HuH-7 (cell line): ENCODE measurements at regions not wholly inside any gene's neighbourhood (a gene's known extent, or its start where the extent isn't known, plus 50 kb on each side); places are given as distances from the start of the nearest gene placed in this dataset.
"Not testable (repeated sequence)": the region's sequence is repeated elsewhere in the genome, so short reads cannot be mapped to it uniquely, and the experiment has no call there.

ENCODE experiments used
- DNase-seq: peaks from one replicate; pipeline ENCODE4 v3.0.0; 2011; ENCODE audit warnings: low spot score

GRCh38 chr14:25699981-25700380 is 650.0 kb upstream of the STXBP6 start:
- DNase-seq = no peak

- DNase-seq = no peak
These were observed 648.2 kb upstream of the STXBP6 start for GRCh38 chr14:25698111-25698510.

GRCh38 chr14:25696176-25696575 is 646.2 kb upstream of the STXBP6 start:
- DNase-seq = no peak

- DNase-seq = no peak
These were observed 635.1 kb upstream of the STXBP6 start for GRCh38 chr14:25685004-25685403.

DNA sequence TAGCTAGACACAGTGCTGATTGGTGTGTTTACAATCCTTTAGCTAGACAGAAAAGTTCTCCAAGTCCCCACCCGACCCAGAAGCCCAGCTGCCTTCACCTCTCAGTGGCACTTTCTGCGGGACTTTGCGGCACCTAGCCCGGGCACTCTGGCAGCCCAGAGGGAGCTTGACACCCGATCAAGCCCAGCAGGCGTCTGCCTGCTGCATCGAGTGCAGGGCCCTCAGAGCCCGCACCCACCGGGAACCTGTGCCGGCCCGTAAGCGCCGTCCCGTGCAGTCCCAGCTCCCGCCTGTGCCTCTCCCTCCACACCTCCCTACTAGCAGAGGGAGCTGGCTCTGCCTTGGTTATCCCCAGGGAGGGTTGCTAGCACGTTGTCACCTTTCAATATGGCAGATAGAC is 631.0 kb upstream of the STXBP6 start:
- no peak for DNase-seq

DNA sequence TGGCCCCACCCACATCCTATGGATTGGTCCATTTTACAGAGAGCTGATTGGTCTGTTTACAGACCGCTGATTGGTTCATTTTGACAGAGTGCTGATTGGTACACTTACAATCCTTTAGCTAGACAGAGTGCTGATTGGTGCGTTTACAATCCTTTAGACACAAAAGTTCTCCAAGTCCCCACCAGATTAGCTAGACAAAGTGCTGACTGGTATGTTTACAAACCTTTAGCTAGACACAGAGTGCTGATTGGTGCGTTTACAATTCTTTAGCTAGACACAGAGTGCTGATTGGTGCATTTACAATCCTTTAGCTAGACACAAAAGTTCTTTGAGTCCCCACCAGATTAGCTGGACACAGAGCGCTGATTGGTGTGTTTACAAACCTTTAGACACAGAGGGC is 630.6 kb upstream of the STXBP6 start:
- DNase-seq = not testable (repeated sequence)

- no peak for DNase-seq
These were observed 627.2 kb upstream of the STXBP6 start for GRCh38 chr14:25677111-25677510.

DNA sequence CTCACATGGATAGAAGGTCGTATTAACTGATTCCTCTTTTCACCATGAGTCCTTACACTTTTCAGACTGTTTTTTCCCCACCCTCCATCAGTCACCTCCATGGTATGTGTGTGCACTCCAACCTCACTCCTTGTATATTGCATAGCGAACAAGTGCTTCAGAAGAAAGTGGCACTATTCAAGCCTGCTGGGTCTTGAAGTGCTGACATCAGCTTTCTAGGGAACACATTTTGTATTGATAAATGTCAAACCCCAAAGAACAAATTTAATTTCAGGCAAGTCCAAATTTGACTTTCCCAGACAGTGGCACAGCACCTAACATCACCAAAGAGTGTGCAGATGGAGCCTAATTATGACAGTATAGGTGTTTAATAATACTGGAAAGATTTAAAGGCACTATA is 617.4 kb upstream of the STXBP6 start:
- no peak for DNase-seq

DNA sequence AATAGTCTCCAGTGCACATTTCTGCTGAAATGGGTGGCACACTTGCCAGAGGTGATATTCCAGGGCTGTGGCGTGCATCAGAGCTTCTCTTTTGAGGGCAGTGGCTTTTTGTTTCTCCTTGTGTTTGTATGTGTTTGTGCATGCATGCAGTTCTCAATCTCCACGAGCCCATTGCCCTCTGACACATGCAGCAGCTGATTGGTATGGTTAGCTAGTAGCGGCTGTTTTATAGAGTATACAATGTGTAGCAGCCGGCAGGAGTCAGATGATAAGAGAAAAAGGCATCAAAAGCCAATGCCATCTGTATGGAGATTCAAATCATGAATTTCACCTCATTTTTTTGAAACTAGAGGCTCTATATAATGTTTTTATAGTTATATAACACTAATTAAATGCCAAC is 616.9 kb upstream of the STXBP6 start:
- DNase-seq = no peak

GRCh38 chr14:25658988-25659387 is 609.0 kb upstream of the STXBP6 start:
- DNase-seq = no peak

DNA sequence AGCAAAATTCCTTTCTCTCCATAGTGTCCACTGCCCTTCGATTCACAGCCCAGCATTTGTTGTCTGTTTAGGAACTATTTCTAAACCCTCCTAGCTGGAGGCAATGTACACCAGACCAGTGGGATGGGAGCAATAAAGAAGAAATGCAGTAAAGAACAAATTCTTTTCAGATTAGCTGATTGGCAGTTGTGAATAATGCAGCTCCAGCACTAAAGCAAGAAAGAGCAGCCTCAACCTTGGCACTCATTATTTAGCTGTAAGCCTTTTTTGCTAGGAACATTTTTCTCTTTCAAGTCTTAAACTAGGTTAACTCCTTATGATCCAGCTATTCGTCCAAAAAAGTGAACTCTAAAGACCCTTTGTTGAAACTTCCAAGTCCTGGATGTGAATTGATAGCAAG is 580.5 kb upstream of the STXBP6 start:
- no peak for DNase-seq

DNA sequence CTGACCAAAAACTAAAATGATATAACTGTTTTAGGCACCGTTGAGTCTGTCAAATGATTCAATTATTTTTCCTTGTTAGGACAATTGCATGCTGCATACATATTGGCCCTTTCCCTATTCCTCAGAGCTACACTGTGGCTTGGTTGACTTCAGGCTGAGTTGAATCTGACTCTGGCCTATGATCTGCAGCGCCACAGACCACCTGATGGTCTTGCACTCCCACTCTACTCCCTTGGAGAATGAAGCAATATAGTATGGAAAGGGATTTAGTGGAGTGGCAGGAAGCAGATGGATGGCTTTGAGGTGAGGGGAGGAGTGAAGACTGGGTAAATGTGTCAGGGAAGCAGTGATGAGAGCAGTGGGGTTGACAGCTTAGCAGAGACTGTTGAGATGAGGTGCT is 579.0 kb upstream of the STXBP6 start:
- DNase-seq = no peak

GRCh38 chr14:25628390-25628789 is 578.4 kb upstream of the STXBP6 start:
- DNase-seq = no peak

DNA sequence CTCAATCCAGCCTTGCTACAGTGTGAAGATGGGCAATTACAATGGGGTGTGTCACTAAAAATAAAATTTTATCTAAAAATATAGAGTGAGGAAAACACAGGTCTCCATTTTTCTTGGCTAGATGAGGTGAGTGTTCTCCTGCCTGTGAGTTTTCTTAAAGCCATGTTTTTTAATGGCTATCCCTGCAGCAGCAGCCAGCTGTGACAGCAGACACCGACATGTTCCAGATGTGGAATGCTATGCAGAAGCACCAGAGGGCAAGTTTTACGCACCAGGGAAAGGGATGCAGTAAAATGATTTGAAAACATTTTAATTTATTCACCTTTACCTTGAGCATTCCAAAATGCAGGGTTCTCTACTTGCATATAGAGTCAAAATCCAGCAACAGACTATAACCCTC is 577.0 kb upstream of the STXBP6 start:
- no peak for DNase-seq

DNA sequence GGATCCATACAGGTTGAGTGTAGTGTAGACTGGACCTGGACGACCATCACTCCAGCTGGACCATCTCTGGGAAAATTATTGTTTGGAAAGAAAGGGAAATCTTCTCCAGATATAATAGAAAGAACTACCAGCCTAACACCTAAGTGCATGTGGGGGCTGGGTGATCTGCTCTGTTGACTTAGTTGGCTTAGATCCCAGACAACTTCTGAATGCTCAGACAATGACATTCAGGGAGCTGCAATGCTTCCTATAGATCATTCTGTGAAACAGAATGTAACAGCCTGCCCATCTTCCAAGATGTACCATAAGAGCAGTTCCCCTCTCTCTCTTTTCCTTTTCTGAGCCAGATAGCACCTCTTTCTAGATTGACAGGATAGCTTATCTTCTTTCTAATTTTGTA is 572.8 kb upstream of the STXBP6 start:
- no peak for DNase-seq

- DNase-seq = no peak
These were observed 570.6 kb upstream of the STXBP6 start for GRCh38 chr14:25620515-25620914.

GRCh38 chr14:25615174-25615573 is 565.2 kb upstream of the STXBP6 start:
- no peak for DNase-seq

- DNase-seq = no peak
These were observed 557.2 kb upstream of the STXBP6 start for GRCh38 chr14:25607192-25607591.

DNA sequence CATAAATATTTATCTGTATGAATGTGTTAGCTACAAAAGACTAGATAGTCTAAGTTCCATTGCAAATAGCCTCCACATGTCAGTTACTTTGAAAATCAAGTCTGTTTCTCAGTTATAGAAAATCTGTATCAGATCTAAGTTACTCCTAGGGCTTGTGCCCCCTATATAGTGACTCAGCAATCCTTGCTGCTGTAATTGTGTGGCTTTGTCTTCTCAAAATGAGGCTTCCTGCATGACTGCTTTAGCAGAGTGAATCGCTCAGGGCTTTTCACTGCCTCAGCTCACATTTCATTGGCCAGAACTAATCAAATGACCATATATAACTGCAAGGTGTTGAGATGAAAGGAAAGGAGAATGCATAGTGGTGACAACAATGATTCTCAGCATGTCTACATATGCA is 552.2 kb upstream of the STXBP6 start:
- DNase-seq = no peak

DNA sequence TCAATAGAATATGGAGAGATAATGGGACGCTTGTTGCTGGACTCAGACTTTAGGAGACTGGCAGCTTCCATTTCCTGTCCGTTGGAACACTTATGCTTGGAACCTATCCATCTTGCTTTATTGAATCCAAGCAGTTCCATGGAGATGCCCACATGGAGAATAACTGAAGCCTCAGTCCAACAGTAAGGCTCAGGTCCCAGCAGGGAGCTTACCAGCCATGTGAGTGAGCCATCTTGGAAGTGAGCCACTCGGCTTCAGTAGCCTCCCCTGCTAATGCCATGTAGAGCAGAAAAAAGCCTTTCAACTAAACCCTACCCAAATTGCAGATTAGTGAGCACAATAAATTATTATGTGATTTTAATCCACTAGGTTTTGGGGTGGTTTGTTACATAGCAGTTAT is 538.8 kb upstream of the STXBP6 start:
- no peak for DNase-seq

- no peak for DNase-seq
These were observed 524.8 kb upstream of the STXBP6 start for GRCh38 chr14:25574628-25575325.

GRCh38 chr14:25570483-25570882 is 520.5 kb upstream of the STXBP6 start:
- no peak for DNase-seq

DNA sequence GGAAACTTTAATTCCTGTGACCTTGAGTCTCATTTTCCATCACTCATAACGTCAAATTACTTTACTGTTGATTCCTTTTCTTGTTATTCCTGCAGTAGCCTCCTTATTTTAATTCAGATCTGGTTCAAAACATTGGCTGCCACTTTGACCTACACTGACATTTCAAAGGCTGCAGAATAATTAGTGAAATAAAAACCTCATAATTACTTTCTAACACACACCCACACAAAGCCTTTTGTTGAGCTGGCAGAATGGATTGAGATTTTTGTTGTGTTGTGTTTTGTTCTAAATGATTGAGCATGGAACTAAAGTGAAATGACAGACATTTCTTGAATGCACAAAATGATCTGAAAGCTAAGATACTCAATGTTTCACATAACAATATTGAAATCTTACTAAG is 507.5 kb upstream of the STXBP6 start:
- DNase-seq = no peak

- DNase-seq = no peak
These were observed 502.9 kb upstream of the STXBP6 start for GRCh38 chr14:25552826-25553225.

DNA sequence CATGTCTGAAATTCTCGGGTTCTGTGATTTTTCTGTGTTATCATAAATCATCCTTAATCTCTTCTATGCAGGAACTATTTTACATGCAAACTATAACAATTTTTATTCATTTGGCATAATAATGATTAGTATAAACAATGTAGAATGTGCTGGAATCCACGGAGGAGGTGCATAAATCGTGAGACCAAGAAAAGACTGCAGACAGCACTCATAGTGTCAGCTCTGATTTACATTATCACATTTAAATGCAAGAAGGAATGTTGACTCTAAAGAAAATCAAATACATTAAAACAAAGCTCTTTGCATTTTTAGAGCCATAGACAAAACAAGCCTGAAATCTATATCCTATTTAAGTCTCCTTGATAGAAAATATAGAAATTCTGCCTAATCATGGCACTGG is 501.7 kb upstream of the STXBP6 start:
- no peak for DNase-seq
